ENCODE measurements at regions not wholly inside any gene's neighbourhood (a gene's known extent, or its start where the extent isn't known, plus 50 kb on each side); places are given as distances from the start of the nearest gene placed in this dataset.

GRCh38 chr2:176997792-176998169 is 214.8 kb upstream of the HNRNPA3 start:
- Histone ChIP-seq H3K27me3 (no peaks in the 10 kb centered on the region), H3K4me1 (peaks cover 0 to 23% (median 0%) of the 10 kb centered on the region in 4 donors), H3K27ac (no peak overlapping the region), H3K36me3 (no peaks in the 10 kb centered on the region), H3K4me3 (no peak overlapping the region), H3K9me3 (no peaks in the 10 kb centered on the region)
- no peak for DNase-seq (ENCODE audit: low spot score in 2 of 2)
- TF ChIP-seq EP300 (IDR thresholded peaks at IDR 0.05) (no peak), POLR2A (IDR thresholded peaks at IDR 0.05) (no peak), CTCF (IDR thresholded peaks at IDR 0.05) (no peak)
- WGBS, 2 donors, result 86 to 96% methylated on average over 1 of the region's 1 CpG

GRCh38 chr2:176999301-176999700 is 213.3 kb upstream of the HNRNPA3 start:
- Histone ChIP-seq H3K4me1 (peaks cover 0 to 23% (median 0%) of the 10 kb centered on the region in 4 donors), H3K36me3 (no peaks in the 10 kb centered on the region), H3K27ac (no peak overlapping the region), H3K27me3 (no peaks in the 10 kb centered on the region), H3K4me3 (no peak overlapping the region), H3K9me3 (no peaks in the 10 kb centered on the region)
- TF ChIP-seq EP300 (IDR thresholded peaks at IDR 0.05), result no peak
- TF ChIP-seq CTCF (IDR thresholded peaks at IDR 0.05), result no peak
- TF ChIP-seq POLR2A (IDR thresholded peaks at IDR 0.05), result no peak
- 57 to 63% methylated on average over 1 of the region's 1 CpG for WGBS, 2 donors
- DNase-seq (ENCODE audit: low spot score in 2 of 2), result peak in 1 of 2 donors; percentile 27

- Histone ChIP-seq H3K4me1 (peaks cover 0 to 23% (median 0%) of the 10 kb centered on the region in 4 donors), H3K4me3 (no peak overlapping the region), H3K27me3 (no peaks in the 10 kb centered on the region), H3K9me3 (no peaks in the 10 kb centered on the region), H3K36me3 (no peaks in the 10 kb centered on the region), H3K27ac (no peak overlapping the region)
- 80 to 84% methylated on average over 4 of the region's 4 CpGs for WGBS, 2 donors
- no peak for TF ChIP-seq POLR2A (IDR thresholded peaks at IDR 0.05)
- no peak for TF ChIP-seq CTCF (IDR thresholded peaks at IDR 0.05)
- TF ChIP-seq EP300 (IDR thresholded peaks at IDR 0.05), result no peak
- no peak for DNase-seq (ENCODE audit: low spot score in 2 of 2)
Observed at GRCh38 chr2:177000061-177000714, 212.4 kb upstream of the HNRNPA3 start.

- 86 to 91% methylated on average over 4 of the region's 4 CpGs for WGBS, 2 donors
- Histone ChIP-seq H3K9me3 (no peaks in the 10 kb centered on the region), H3K27ac (no peak overlapping the region), H3K27me3 (no peaks in the 10 kb centered on the region), H3K36me3 (no peaks in the 10 kb centered on the region), H3K4me1 (peaks cover 0 to 23% (median 0%) of the 10 kb centered on the region in 4 donors), H3K4me3 (no peak overlapping the region)
- no peak for DNase-seq (ENCODE audit: low spot score in 2 of 2)
- TF ChIP-seq EP300 (IDR thresholded peaks at IDR 0.05), result no peak
- TF ChIP-seq POLR2A (IDR thresholded peaks at IDR 0.05), result no peak
- TF ChIP-seq CTCF (IDR thresholded peaks at IDR 0.05), result no peak
Observed at GRCh38 chr2:177000715-177001072, 211.9 kb upstream of the HNRNPA3 start.

DNA sequence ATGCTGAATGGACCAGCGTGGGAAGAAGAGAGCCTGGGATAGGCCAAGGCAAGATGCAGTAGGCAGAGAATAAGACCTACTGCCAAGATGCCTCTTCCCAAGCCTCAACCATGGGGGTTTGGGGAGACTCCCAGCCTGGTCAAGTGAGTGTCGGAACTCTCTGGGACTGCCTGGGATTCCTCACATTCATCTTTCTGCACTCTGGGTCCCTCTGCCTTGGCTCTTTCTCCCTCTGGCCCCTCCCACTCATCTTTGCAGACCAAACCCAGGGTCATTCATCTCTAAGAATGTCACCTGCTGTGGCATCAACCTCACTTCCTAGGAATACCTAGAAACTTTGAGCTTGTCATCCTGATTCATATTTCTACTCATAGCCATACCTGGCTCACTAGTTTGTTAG is 211.3 kb upstream of the HNRNPA3 start:
- H3K9me3 ChIP-seq, result no peaks in the 10 kb centered on the region
- H3K4me3 ChIP-seq, result no peak overlapping the region
- H3K36me3 ChIP-seq, result no peaks in the 10 kb centered on the region
- H3K27me3 ChIP-seq, result no peaks in the 10 kb centered on the region
- 87 to 90% methylated on average over 2 of the region's 2 CpGs for WGBS, 2 donors
- TF ChIP-seq CTCF (IDR thresholded peaks at IDR 0.05) (no peak), POLR2A (IDR thresholded peaks at IDR 0.05) (no peak), EP300 (IDR thresholded peaks at IDR 0.05) (no peak)
- H3K27ac ChIP-seq, result no peak overlapping the region
- no peak for DNase-seq (ENCODE audit: low spot score in 2 of 2)
- peaks cover 0 to 23% (median 0%) of the 10 kb centered on the region in 4 donors for H3K4me1 ChIP-seq
